Esophagus squamous epithelium (tissue), 4 donors: ENCODE measurements at regions not wholly inside any gene's neighbourhood (a gene's known extent, or its start where the extent isn't known, plus 50 kb on each side); places are given as distances from the start of the nearest gene placed in this dataset.

ENCODE experiments used
- POLR2A ChIP-seq, 4 donors: fragments of 450-650 bp; IDR thresholded peaks; one replicate each; pipeline ENCODE4 v1.6.1; 2017; ENCODE audit warnings: antibody characterized with exemption in 4 of 4, mild to moderate bottlenecking in 4 of 4, moderate library complexity in 3 of 4
- TF ChIP-seq, protein P1 (sequence below), 6 experiments: fragments of 450-650 bp in 4 of 6; fragments of 200-600 bp in 2 of 6; sonication (generic) in 2 of 6; IDR thresholded peaks; one replicate each; pipeline ENCODE4 v1.5.1; 2016 to 2019; ENCODE audit warnings: antibody characterized with exemption in 6 of 6, mild to moderate bottlenecking in 4 of 6, moderate library complexity in 4 of 6

DNA sequence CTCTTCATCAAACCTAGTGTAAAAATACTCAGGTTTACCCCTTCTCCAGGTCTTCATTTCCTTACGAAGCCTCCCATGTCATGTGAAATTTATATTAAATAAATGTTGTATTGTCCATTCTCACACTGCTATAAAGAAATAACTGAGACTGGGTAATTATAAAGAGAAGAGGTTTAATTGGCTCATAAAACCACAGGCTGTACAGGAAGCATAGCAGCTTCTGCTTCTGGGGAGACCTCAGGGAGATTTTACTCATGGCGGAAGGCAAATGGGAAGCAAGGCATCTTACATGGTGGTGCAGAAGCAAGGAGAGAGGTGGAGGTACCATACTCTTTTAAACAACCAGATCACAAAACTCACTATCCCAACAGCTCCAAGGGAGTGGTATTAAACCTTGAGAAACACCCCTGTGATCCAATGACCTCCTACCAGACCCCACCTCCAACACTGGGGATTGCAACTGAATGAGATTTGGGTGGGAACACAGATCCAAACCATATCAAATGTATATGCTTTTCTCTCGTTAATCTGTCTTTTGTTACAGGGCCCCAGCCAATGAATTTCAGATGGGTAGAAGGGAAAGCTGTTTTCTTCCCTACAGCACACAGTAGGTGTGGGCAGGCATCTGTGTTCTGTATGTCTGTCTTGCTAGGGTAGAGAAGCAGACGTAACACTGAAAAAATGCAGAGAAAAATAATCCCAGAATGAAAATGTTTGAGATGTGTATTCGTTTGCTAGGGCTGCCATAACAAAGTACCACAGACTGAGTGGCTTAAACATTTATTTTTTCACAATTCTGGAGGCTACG is 88.0 kb upstream of the BTN3A2 start:
- TF ChIP-seq, protein P1, sequence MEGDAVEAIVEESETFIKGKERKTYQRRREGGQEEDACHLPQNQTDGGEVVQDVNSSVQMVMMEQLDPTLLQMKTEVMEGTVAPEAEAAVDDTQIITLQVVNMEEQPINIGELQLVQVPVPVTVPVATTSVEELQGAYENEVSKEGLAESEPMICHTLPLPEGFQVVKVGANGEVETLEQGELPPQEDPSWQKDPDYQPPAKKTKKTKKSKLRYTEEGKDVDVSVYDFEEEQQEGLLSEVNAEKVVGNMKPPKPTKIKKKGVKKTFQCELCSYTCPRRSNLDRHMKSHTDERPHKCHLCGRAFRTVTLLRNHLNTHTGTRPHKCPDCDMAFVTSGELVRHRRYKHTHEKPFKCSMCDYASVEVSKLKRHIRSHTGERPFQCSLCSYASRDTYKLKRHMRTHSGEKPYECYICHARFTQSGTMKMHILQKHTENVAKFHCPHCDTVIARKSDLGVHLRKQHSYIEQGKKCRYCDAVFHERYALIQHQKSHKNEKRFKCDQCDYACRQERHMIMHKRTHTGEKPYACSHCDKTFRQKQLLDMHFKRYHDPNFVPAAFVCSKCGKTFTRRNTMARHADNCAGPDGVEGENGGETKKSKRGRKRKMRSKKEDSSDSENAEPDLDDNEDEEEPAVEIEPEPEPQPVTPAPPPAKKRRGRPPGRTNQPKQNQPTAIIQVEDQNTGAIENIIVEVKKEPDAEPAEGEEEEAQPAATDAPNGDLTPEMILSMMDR (IDR thresholded peaks at IDR 0.05): no peak
- TF ChIP-seq POLR2A (IDR thresholded peaks at IDR 0.05): no peak
